Tibial nerve (tissue), 4 donors: ENCODE measurements at regions not wholly inside any gene's neighbourhood (a gene's known extent, or its start where the extent isn't known, plus 50 kb on each side); places are given as distances from the start of the nearest gene placed in this dataset.

ENCODE experiments used
- EP300 ChIP-seq, 2 donors: sonication (generic); formaldehyde crosslinking; IDR thresholded peaks; one replicate each; pipeline ENCODE4 v1.6.1; 2017; ENCODE audit warnings: antibody characterized with exemption in 2 of 2, mild to moderate bottlenecking in 1 of 2
- POLR2A ChIP-seq, 2 donors: fragments of 450-650 bp; IDR thresholded peaks; one replicate each; pipeline ENCODE4 v1.6.1; 2017; ENCODE audit warnings: antibody characterized with exemption in 2 of 2, mild to moderate bottlenecking in 2 of 2, moderate library complexity in 2 of 2
- TF ChIP-seq, protein P1 (sequence below), 5 experiments: fragments of 200-600 bp in 3 of 5; fragments of 450-650 bp in 2 of 5; sonication (generic) in 3 of 5; IDR thresholded peaks; one replicate each; pipeline ENCODE4 v1.5.1; 2016 to 2019; ENCODE audit warnings: antibody characterized with exemption in 5 of 5, mild to moderate bottlenecking in 3 of 5, moderate library complexity in 2 of 5

DNA sequence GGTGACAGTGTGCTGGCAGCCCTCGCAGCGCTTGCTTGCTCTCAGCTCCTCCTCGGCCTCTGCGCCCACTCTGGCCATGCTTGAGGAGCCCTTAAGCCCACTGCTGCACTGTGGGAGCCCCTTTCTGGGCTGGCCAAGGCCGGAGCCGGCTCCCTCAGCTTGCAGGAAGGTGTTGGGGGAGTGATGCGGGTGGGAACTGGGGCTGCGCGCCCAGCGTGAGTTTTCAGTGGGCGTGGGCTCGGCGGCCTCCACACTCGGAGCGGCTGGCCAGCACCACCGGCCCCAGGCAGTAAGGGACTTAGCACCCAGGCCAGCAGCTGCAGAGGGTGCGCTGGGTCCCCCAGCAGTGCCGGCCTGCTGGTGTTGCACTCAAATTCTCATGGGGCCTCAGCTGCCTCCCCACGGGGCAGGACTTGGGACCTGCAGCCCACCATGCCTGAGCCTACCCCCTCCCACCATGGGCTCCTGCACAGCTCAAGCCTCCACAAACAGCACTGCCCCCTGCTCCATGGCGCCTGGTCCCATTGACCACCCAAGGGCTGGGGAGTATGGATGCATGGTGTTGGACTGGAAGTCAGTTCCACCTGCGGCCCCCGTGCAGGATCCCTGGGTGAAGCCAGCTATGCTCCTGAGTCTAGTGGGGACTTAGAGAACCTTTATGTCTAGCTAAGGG is 223.1 kb upstream of the PTPRD start:
- TF ChIP-seq, protein P1, sequence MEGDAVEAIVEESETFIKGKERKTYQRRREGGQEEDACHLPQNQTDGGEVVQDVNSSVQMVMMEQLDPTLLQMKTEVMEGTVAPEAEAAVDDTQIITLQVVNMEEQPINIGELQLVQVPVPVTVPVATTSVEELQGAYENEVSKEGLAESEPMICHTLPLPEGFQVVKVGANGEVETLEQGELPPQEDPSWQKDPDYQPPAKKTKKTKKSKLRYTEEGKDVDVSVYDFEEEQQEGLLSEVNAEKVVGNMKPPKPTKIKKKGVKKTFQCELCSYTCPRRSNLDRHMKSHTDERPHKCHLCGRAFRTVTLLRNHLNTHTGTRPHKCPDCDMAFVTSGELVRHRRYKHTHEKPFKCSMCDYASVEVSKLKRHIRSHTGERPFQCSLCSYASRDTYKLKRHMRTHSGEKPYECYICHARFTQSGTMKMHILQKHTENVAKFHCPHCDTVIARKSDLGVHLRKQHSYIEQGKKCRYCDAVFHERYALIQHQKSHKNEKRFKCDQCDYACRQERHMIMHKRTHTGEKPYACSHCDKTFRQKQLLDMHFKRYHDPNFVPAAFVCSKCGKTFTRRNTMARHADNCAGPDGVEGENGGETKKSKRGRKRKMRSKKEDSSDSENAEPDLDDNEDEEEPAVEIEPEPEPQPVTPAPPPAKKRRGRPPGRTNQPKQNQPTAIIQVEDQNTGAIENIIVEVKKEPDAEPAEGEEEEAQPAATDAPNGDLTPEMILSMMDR (IDR thresholded peaks at IDR 0.05): no peak
- no peak for TF ChIP-seq POLR2A (IDR thresholded peaks at IDR 0.05)
- no peak for TF ChIP-seq EP300 (IDR thresholded peaks at IDR 0.05)
